GM12878 (cell line): ENCODE measurements at regions not wholly inside any gene's neighbourhood (a gene's known extent, or its start where the extent isn't known, plus 50 kb on each side); places are given as distances from the start of the nearest gene placed in this dataset.

Source experiments
- ATAC-seq: fragments of 200-7000 bp; cut with Tn5 transposase; 3 replicates; pipeline ENCODE4 v1.9.1; 2020; ENCODE audit warnings: mild to moderate bottlenecking, moderate library complexity
- BruUV-seq: library from RNA; stranded (reverse); fragments of 400-500 nt; replicated peaks from 2 replicates; lab custom pipeline; 2021; lab: Mats Ljungman, UMichigan
- CTCF ChIA-PET: fragments of 300-600 bp; sonication (Branson Sonifier 250); formaldehyde crosslinking; extraction: SDS; loops from one replicate; lab custom pipeline; 2021; ENCODE audit warnings: inconsistent platforms; lab: Yijun Ruan, JAX
- POLR2A ChIA-PET: fragments of 350-600 bp; formaldehyde crosslinking; extraction: SDS; loops from one replicate; lab custom pipeline; 2021; ENCODE audit warnings: inconsistent platforms; lab: Charles Lee
- RAD21 ChIA-PET: fragments of 300-600 bp; sonication (Branson Sonifier 250); formaldehyde crosslinking; loops from one replicate; lab custom pipeline; 2023; ENCODE audit warnings: antibody characterized with exemption; ENCODE audit not compliant: unreplicated experiment; lab: Charles Lee
- SMC1A ChIA-PET: fragments of 300-600 bp; sonication (Branson Sonifier 250); formaldehyde crosslinking; loops from one replicate; lab custom pipeline; 2023; ENCODE audit not compliant: unreplicated experiment, uncharacterized antibody; lab: Charles Lee
- DNase-seq: peaks from one replicate; pipeline ENCODE4 v3.0.0-alpha.2; 2011; ENCODE audit warnings: low read depth, low spot score
- FAIRE-seq: peaks from 3 replicates; lab custom pipeline; 2011; peaks lifted over from hg19 to GRCh38; lab: Jason Lieb, UNC
- H2AFZ ChIP-seq: 2 replicates; pipeline ENCODE4 v1.6.0; 2011; ENCODE audit warnings: low read depth, low read length, control low read depth; ENCODE audit not compliant: control insufficient read depth
- H3K27ac ChIP-seq: 2 replicates; pipeline ENCODE4 v1.5.1; 2011; ENCODE audit warnings: control low read depth; ENCODE audit not compliant: control insufficient read depth, insufficient read depth
- H3K27me3 ChIP-seq, 2 experiments: replicated peaks in 1 of 2; 2 replicates each; pipeline versions ENCODE4 v1.6.0 to v1.6.1; 2011; ENCODE audit warnings: low read length in 1 of 2; ENCODE audit not compliant: control insufficient read depth in 2 of 2, insufficient read depth in 2 of 2
- H3K36me3 ChIP-seq, 2 experiments: 2 replicates each; pipeline ENCODE4 v1.5.1; 2011; ENCODE audit warnings: low read length in 1 of 2; ENCODE audit not compliant: control insufficient read depth in 2 of 2, insufficient read depth in 2 of 2
- H3K4me1 ChIP-seq: 2 replicates; pipeline ENCODE4 v1.6.1; 2011; ENCODE audit warnings: mild to moderate bottlenecking, low read length, moderate library complexity, mixed read lengths; ENCODE audit not compliant: control insufficient read depth, insufficient read depth
- H3K4me2 ChIP-seq: 2 replicates; pipeline ENCODE4 v1.6.0; 2011; ENCODE audit warnings: control low read depth; ENCODE audit not compliant: control insufficient read depth, insufficient read depth
- H3K4me3 ChIP-seq: fragments of 200-600 bp; sonication (generic); 2 replicates; pipeline ENCODE4 v1.5.1; 2016
- H3K79me2 ChIP-seq: 2 replicates; pipeline ENCODE4 v1.6.0; 2011; ENCODE audit warnings: low read length; ENCODE audit not compliant: control insufficient read depth, insufficient read depth
- H3K9ac ChIP-seq: 2 replicates; pipeline ENCODE4 v1.8.0; 2011; ENCODE audit warnings: low read length, control low read depth, mixed read lengths; ENCODE audit not compliant: control insufficient read depth, insufficient read depth
- H3K9me3 ChIP-seq: replicated peaks from 3 replicates; pipeline ENCODE4 v1.5.1; 2011; ENCODE audit warnings: mild to moderate bottlenecking, low read length; ENCODE audit not compliant: control insufficient read depth, insufficient read depth
- H4K20me1 ChIP-seq: 2 replicates; pipeline ENCODE4 v1.6.0; 2011; ENCODE audit not compliant: control insufficient read depth, insufficient read depth
- CEBPB ChIP-seq, 2 experiments: fragments of 150-350 bp in 1 of 2; IDR thresholded peaks; 2 replicates each; pipeline ENCODE4 v1.6.1; 2012 to 2014; ENCODE audit warnings: low read depth in 2 of 2, low read length in 2 of 2, borderline replicate concordance in 1 of 2, inconsistent platforms in 1 of 2
- CREM ChIP-seq: IDR thresholded peaks from 2 replicates; pipeline ENCODE4 v1.6.1; 2014; ENCODE audit warnings: antibody characterized with exemption, low read depth
- EGR1 ChIP-seq, 2 experiments: IDR thresholded peaks; 1 replicate in 1 of 2; 2 replicates in 1 of 2; pipeline ENCODE4 v1.6.1; 2011 to 2012; ENCODE audit warnings: low read depth in 2 of 2, low read length in 2 of 2, borderline replicate concordance in 1 of 2, mild to moderate bottlenecking in 1 of 2, moderate library complexity in 1 of 2
- EZH2 ChIP-seq: IDR thresholded peaks from 2 replicates; pipeline ENCODE4 v1.6.1; 2012; ENCODE audit warnings: low read depth, mild to moderate bottlenecking, control low read depth, inconsistent platforms, low read length, borderline replicate concordance; ENCODE audit not compliant: control insufficient read depth
- HDAC6 ChIP-seq: fragments of 200-600 bp; sonication (generic); IDR thresholded peaks from one replicate; pipeline ENCODE4 v1.8.0; 2017; ENCODE audit warnings: antibody characterized with exemption; ENCODE audit not compliant: unreplicated experiment
- NFYA ChIP-seq: IDR thresholded peaks from 2 replicates; pipeline ENCODE4 v1.6.1; 2011; ENCODE audit warnings: low read depth, mild to moderate bottlenecking, low read length, improper control_type of control experiment, borderline replicate concordance
- NR2C1 ChIP-seq: fragments of 450-650 bp; IDR thresholded peaks from 2 replicates; pipeline ENCODE4 v1.6.1; 2017; ENCODE audit warnings: antibody characterized with exemption, mild to moderate bottlenecking, moderate library complexity
- POLR2AphosphoS5 ChIP-seq: IDR thresholded peaks from 2 replicates; pipeline ENCODE4 v1.6.1; 2011; ENCODE audit warnings: mild to moderate bottlenecking, low read length, inconsistent platforms
- POU2F2 ChIP-seq: IDR thresholded peaks from 3 replicates; pipeline ENCODE4 v1.6.1; 2011; ENCODE audit warnings: low read depth, mild to moderate bottlenecking, low read length, borderline replicate concordance
- RAD51 ChIP-seq: fragments of 450-650 bp; IDR thresholded peaks from 2 replicates; pipeline ENCODE4 v1.6.1; 2016; ENCODE audit warnings: moderate library complexity, mild to moderate bottlenecking, inconsistent platforms
- SREBF2 ChIP-seq: IDR thresholded peaks from 2 replicates; pipeline ENCODE4 v1.6.1; 2012; ENCODE audit warnings: mild to moderate bottlenecking, low read length
- SUZ12 ChIP-seq: fragments of 200-600 bp; sonication (generic); IDR thresholded peaks from one replicate; pipeline ENCODE4 v1.6.1; 2018; ENCODE audit warnings: antibody characterized with exemption, mild to moderate bottlenecking; ENCODE audit not compliant: unreplicated experiment
- ZNF24 ChIP-seq: fragments of 450-650 bp; IDR thresholded peaks from 2 replicates; pipeline ENCODE4 v1.6.1; 2017; ENCODE audit warnings: antibody characterized with exemption, mild to moderate bottlenecking
- ZSCAN29 ChIP-seq: fragments of 450-650 bp; IDR thresholded peaks from 2 replicates; pipeline ENCODE4 v1.6.1; 2017; ENCODE audit warnings: mild to moderate bottlenecking, moderate library complexity
- WGBS: methylation state at CpG from one replicate; pipeline ENCODE4 v1.1.6; 2016; ENCODE audit warnings: low lambda C conversion rate; ENCODE audit not compliant: insufficient replicate concordance, insufficient coverage; ENCODE audit errors: missing lambda C conversion rate; 5-methylcytosine and 5-hydroxymethylcytosine counted together
- in situ Hi-C: fragments of 300-500 bp; cut with MboI; formaldehyde crosslinking; loops from 9 replicates; pipeline ENCODE4 v1.14.3; 2018; ENCODE audit warnings: mixed read lengths
- intact Hi-C: fragments of 100-400 bp; cut with micrococcal nuclease; formaldehyde crosslinking; loops from one replicate; pipeline ENCODE4 v1.14.2; 2022; ENCODE audit not compliant: unreplicated experiment
- TF ChIP-seq, protein P1 (sequence below): IDR thresholded peaks from 2 replicates; pipeline ENCODE4 v1.6.1; 2012; ENCODE audit warnings: low read length, inconsistent platforms
- TF ChIP-seq, protein P2 (sequence below): IDR thresholded peaks from 2 replicates; pipeline ENCODE4 v1.6.1; 2011; ENCODE audit warnings: borderline replicate concordance, low read depth, mild to moderate bottlenecking, moderate library complexity, mixed read lengths, low read length; ENCODE audit not compliant: insufficient read depth; ENCODE audit errors: extremely low read length
- TF ChIP-seq, protein P3 (sequence below): fragments of 450-650 bp; IDR thresholded peaks from 2 replicates; pipeline ENCODE4 v1.6.1; 2016; ENCODE audit warnings: mild to moderate bottlenecking
- TF ChIP-seq, protein P4 (sequence below), 3 experiments: IDR thresholded peaks in 2 of 3; conservative IDR thresholded peaks in 1 of 3; 2 replicates each; pipeline ENCODE4 v1.5.1; 2011; ENCODE audit warnings: low read depth in 3 of 3, low read length in 3 of 3, mild to moderate bottlenecking in 3 of 3, control low read depth in 2 of 3, moderate library complexity in 2 of 3, inconsistent platforms in 1 of 3, mixed read lengths in 1 of 3; ENCODE audit not compliant: control insufficient read depth in 2 of 3, insufficient read depth in 1 of 3; ENCODE audit errors: extremely low read depth in 1 of 3

DNA sequence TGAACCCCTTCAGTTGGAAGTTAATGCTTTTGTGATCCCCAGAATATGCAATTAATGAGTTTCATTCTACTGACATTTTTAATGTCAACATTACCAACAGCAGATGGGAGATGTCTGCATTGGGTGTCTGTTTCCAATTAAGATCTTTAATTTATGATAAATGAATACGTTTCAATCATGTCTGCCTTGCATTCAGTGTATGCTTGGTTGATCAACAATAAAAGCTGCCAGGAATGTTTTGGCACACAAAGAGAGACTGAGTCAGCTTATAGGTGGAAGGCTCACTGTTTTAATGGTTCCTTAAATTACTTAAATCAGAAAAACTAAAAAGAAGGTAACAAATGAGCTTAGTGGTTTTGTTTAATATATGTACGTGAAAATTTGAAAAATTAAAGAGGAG, 359.9 kb upstream of the CNKSR2 start:
- WGBS: 0% methylated on average over 2 of the region's 2 CpGs
- RAD21 ChIA-PET: no interaction called here
- FAIRE-seq: no peak
- ATAC-seq: no peak
- no peaks in the 10 kb centered on the region for H3K79me2 ChIP-seq
- no peak overlapping the region for H3K27ac ChIP-seq
- no peaks in the 10 kb centered on the region for H3K4me1 ChIP-seq
- H4K20me1 ChIP-seq: no peaks in the 10 kb centered on the region
- no peak for DNase-seq
- H3K9ac ChIP-seq: no peak overlapping the region
- POLR2A ChIA-PET: no interaction called here
- H2AFZ ChIP-seq: no peak overlapping the region
- intact Hi-C loops (no loop called here), in situ Hi-C loops (no loop called here)
- H3K4me2 ChIP-seq: no peak overlapping the region
- BruUV-seq: no TSS peak
- no peaks in the 10 kb centered on the region for H3K36me3 ChIP-seq
- CTCF ChIA-PET: interaction anchor here (0.6 kb wide), 1 partner anchor 341 kb away, joined by 3 read pairs; no protein-coding TSS in a partner anchor
- SMC1A ChIA-PET: interaction anchor here (1.1 kb wide), 1 partner anchor 64 kb away, joined by 3 read pairs; no protein-coding TSS in a partner anchor
- H3K9me3 ChIP-seq: no peaks in the 10 kb centered on the region
- TF ChIP-seq NR2C1 (no peak), ZNF24 (no peak), CEBPB (IDR thresholded peaks at IDR 0.05; ENCODE audit: borderline replicate concordance in 1 of 2, low read depth in 2 of 2, low read length in 2 of 2) (no peak), POU2F2 (no peak), EGR1 (IDR thresholded peaks at IDR 0.05; ENCODE audit: borderline replicate concordance in 1 of 2, low read depth in 2 of 2, low read length in 2 of 2) (no peak), RAD51 (no peak), HDAC6 (no peak), POLR2AphosphoS5 (no peak), EZH2 (no peak), SREBF2 (no peak), SUZ12 (no peak), NFYA (no peak), CREM (no peak), ZSCAN29 (no peak)
- TF ChIP-seq, protein P1, sequence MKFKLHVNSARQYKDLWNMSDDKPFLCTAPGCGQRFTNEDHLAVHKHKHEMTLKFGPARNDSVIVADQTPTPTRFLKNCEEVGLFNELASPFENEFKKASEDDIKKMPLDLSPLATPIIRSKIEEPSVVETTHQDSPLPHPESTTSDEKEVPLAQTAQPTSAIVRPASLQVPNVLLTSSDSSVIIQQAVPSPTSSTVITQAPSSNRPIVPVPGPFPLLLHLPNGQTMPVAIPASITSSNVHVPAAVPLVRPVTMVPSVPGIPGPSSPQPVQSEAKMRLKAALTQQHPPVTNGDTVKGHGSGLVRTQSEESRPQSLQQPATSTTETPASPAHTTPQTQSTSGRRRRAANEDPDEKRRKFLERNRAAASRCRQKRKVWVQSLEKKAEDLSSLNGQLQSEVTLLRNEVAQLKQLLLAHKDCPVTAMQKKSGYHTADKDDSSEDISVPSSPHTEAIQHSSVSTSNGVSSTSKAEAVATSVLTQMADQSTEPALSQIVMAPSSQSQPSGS: no peak
- TF ChIP-seq, protein P2, sequence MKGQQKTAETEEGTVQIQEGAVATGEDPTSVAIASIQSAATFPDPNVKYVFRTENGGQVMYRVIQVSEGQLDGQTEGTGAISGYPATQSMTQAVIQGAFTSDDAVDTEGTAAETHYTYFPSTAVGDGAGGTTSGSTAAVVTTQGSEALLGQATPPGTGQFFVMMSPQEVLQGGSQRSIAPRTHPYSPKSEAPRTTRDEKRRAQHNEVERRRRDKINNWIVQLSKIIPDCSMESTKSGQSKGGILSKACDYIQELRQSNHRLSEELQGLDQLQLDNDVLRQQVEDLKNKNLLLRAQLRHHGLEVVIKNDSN: no peak
- TF ChIP-seq, protein P3, sequence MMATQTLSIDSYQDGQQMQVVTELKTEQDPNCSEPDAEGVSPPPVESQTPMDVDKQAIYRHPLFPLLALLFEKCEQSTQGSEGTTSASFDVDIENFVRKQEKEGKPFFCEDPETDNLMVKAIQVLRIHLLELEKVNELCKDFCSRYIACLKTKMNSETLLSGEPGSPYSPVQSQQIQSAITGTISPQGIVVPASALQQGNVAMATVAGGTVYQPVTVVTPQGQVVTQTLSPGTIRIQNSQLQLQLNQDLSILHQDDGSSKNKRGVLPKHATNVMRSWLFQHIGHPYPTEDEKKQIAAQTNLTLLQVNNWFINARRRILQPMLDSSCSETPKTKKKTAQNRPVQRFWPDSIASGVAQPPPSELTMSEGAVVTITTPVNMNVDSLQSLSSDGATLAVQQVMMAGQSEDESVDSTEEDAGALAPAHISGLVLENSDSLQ: no peak
- TF ChIP-seq, protein P4, sequence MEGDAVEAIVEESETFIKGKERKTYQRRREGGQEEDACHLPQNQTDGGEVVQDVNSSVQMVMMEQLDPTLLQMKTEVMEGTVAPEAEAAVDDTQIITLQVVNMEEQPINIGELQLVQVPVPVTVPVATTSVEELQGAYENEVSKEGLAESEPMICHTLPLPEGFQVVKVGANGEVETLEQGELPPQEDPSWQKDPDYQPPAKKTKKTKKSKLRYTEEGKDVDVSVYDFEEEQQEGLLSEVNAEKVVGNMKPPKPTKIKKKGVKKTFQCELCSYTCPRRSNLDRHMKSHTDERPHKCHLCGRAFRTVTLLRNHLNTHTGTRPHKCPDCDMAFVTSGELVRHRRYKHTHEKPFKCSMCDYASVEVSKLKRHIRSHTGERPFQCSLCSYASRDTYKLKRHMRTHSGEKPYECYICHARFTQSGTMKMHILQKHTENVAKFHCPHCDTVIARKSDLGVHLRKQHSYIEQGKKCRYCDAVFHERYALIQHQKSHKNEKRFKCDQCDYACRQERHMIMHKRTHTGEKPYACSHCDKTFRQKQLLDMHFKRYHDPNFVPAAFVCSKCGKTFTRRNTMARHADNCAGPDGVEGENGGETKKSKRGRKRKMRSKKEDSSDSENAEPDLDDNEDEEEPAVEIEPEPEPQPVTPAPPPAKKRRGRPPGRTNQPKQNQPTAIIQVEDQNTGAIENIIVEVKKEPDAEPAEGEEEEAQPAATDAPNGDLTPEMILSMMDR (IDR thresholded peaks at IDR 0.05 in 2 of 3, conservative IDR thresholded peaks at IDR 0.05 in 1 of 3; ENCODE audit: control insufficient read depth in 2 of 3, extremely low read depth in 1 of 3, insufficient read depth in 1 of 3, low read depth in 3 of 3, low read length in 3 of 3): no peak
- no peaks in the 10 kb centered on the region for H3K27me3 ChIP-seq
- no peak overlapping the region for H3K4me3 ChIP-seq
